Activated naive CD4-positive, alpha-beta T cell treated with anti-CD3 and anti-CD28 coated beads for 36 hours (primary cell): ENCODE measurements at regions not wholly inside any gene's neighbourhood (a gene's known extent, or its start where the extent isn't known, plus 50 kb on each side); places are given as distances from the start of the nearest gene placed in this dataset.

ENCODE experiments used
- CTCF ChIA-PET: fragments of 350-600 bp; sonication (Branson Sonifier 250); formaldehyde crosslinking; loops from one replicate; lab custom pipeline; 2021; ENCODE audit warnings: antibody characterized with exemption; lab: Charles Lee
- DNase-seq: peaks from one replicate; pipeline ENCODE4 v3.0.0-alpha.2; 2020
- H3K27ac Mint-ChIP-seq: one replicate; pipeline ENCODE4 v1.8.0; 2021; ENCODE audit warnings: mild to moderate bottlenecking, mixed read lengths
- H3K27me3 Mint-ChIP-seq: one replicate; pipeline ENCODE4 v1.8.0; 2021; ENCODE audit warnings: low read depth, mixed read lengths
- H3K36me3 Mint-ChIP-seq: one replicate; pipeline ENCODE4 v1.8.0; 2021; ENCODE audit warnings: low read depth, mixed read lengths
- H3K4me1 Mint-ChIP-seq: one replicate; pipeline ENCODE4 v1.8.0; 2021; ENCODE audit warnings: low read depth, mixed read lengths
- H3K4me3 Mint-ChIP-seq: one replicate; pipeline ENCODE4 v1.8.0; 2021; ENCODE audit warnings: mild to moderate bottlenecking, moderate library complexity, mixed read lengths
- H3K9me3 Mint-ChIP-seq: one replicate; pipeline ENCODE4 v1.8.0; 2021; ENCODE audit warnings: mixed read lengths
- intact Hi-C: fragments of 100-400 bp; cut with micrococcal nuclease; formaldehyde crosslinking; loops from one replicate; pipeline ENCODE4 v1.15.1; 2023

DNA sequence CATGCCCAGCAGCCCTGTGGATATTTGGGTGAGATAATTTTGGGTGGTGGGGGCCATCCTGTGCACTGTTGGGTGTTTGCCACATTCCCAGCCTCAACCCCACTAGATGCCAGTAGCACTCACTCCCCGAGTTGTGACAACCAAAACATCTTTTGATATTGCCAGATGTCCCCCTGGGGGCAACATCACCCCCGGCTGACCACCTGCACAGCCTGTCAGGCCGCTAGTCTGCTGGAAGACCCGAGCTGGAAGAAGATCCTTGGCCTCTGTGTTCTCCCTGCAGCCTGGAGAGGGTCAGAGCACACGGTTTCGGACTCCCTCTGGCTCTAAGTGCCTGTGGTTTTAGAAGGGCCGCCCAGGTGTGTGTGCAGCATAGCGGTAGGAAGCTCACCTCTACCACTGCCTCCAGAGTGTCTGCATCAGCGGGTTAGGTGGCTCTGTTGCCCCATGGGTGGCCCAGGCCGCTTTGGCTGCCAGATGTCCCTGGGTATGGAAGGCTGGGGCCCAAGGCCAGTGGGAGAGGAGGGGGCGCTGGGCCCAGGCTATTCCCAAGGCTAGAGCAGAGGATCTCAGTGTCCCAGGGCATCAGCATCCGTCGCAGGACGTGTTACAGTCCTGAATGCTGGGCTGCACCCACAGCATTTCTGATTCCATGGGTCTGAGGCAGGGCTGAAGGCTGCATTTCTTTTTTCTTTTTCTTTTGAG lies 195.8 kb upstream of the GSE1 start:
- no peaks in the 10 kb centered on the region for H3K36me3 Mint-ChIP-seq
- H3K27me3 Mint-ChIP-seq = no peaks in the 10 kb centered on the region
- peaks cover 6% of the 10 kb centered on the region for H3K4me1 Mint-ChIP-seq
- CTCF ChIA-PET = interaction anchor here (0.5 to 0.9 kb wide), 2 partner anchors 193 to 306 kb away, joined by 3 to 4 read pairs; no protein-coding TSS in a partner anchor
- peaks cover 10% of the 10 kb centered on the region for H3K9me3 Mint-ChIP-seq
- H3K4me3 Mint-ChIP-seq = no peak overlapping the region
- DNase-seq = peak; percentile 3
- H3K27ac Mint-ChIP-seq = no peak overlapping the region
- intact Hi-C loops = no loop called here

DNA sequence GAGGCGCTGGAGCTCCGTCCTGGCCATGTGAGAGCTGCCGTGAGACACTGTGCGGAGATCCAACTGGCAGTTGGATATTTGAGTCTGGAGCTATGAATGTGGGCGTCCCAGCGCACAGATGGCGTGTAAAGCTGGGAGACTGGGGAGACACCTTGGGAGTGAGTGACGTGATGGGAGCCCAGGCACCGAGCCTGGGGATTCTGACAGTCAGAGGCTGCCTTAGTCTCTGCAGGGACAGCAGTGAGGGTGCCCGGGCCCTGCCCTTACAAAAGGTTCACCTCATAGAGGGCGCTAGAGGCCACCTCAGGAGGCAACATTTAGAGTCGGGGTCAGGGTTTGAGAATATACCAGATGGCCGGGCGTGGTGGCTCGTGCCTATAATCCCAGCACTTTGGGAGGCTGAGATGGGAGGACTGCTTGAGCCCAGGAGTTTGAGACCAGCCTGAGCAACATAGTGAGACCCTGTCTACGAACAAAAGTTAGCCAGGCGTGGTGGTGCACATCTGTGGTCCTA lies 194.1 kb upstream of the GSE1 start:
- no peak overlapping the region for H3K27ac Mint-ChIP-seq

DNA sequence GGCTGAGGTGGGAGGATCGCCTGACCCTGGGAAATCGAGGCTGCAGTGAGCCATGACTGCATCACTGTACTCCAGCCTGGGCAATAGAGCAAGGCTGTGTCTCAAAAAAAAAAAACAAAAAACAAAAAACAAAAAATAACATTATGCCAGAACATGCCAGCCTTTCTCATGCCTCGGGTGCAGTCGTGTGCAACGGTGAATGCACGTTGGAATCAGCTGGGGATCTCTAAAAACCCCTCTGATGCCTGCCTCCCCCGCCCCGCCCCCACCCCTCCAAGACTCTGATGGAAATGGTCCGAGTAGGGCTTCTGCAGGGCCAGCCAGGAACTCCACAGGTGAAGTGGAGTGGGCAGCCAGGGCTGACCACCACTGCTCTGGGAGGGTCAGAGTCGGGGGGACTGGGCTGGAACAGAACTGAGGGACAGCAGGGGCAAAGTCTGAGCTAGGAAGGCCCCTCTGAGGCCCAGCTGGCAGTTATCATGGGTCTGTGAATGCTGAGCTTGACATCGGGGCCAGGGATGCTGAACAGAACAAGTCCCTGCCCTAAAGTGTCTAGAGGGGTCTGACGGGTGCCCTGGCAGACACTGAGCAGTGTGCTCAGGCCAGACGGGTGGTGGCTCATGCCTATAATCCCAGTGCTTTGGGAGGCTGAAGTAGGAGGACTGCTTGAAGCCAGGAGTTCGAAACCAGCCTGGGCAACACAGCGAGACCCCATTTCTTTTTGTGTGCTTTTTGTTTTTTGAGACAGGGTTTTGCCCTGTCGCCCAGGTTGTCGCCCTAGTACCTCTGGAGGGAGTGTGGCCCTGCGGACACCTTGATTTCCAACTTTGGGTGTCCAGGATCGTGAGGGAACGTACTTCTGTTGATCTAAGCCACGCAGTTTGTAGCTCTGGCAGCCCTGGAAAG lies 193.4 kb upstream of the GSE1 start:
- no peak overlapping the region for H3K4me3 Mint-ChIP-seq
- no peaks in the 10 kb centered on the region for H3K36me3 Mint-ChIP-seq
- H3K27ac Mint-ChIP-seq = no peak overlapping the region
- peak; percentile 3 for DNase-seq
- no peaks in the 10 kb centered on the region for H3K9me3 Mint-ChIP-seq
- peaks cover 6% of the 10 kb centered on the region for H3K4me1 Mint-ChIP-seq
- CTCF ChIA-PET = interaction anchor here (0.6 to 5.0 kb wide), 18 partner anchors 8 to 305 kb away, joined by 3 to 55 read pairs (median 3); no protein-coding TSS in a partner anchor
- intact Hi-C loops = loop anchor here (1.0 to 2.0 kb wide), 4 partner anchors 117 to 299 kb away; no protein-coding TSS in a partner anchor
- H3K27me3 Mint-ChIP-seq = no peaks in the 10 kb centered on the region

More for the DNA sequence above, 194.1 kb upstream of the GSE1 start:
- Mint-ChIP-seq H3K36me3 (no peaks in the 10 kb centered on the region), H3K4me3 (no peak overlapping the region), H3K4me1 (peaks cover 6% of the 10 kb centered on the region), H3K27me3 (no peaks in the 10 kb centered on the region), H3K9me3 (peaks cover 3% of the 10 kb centered on the region)
- peak; percentile 5 for DNase-seq
- intact Hi-C loops = no loop called here
- CTCF ChIA-PET = interaction anchor here (0.7 to 5.0 kb wide), 10 partner anchors 9 to 296 kb away, joined by 3 to 55 read pairs (median 3); no protein-coding TSS in a partner anchor

DNA sequence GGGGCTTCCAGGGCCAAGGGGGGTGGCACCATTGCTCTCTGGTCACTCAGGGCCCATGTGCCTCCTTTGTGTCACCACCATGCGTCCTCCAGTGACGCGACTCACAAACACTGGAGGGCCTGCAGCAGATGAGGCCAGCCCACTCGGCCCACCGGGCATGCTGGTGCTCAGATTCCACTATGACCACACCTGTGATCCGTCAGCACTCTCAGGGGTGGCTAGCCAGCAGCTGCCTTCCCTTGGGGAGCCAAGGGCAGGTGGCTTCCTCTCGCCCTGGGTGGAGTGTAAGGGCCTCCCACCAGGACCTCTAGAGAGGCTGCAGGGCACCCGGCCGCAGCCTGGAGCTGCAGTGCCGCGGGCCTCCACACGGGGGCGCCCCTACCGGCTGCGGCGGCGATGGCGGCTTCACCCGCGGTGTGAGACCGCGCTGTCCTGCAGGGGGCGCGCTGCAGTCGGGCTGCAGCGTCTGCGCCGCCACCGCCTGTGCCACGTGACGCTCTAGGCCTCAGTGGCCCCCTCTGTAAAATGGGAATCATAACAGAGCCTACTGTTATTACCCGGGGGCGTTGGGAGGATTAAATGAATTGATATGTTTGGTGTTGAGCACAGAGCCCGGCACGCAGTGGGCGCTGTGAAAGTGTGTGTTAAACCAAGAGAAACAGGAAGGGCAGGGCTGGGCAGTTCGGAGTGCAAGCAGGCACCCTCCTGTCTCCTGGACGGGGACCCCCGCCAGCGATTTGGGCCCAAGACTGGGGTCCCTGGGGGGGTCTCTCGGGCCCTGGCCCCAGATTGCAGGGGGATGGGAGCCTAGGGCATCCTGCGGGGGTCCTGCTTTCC lies 192.4 kb upstream of the GSE1 start:
- intact Hi-C loops = loop anchor here (1.0 to 2.0 kb wide), 4 partner anchors 118 to 298 kb away; no protein-coding TSS in a partner anchor
- H3K9me3 Mint-ChIP-seq = no peaks in the 10 kb centered on the region
- H3K27me3 Mint-ChIP-seq = no peaks in the 10 kb centered on the region
- H3K36me3 Mint-ChIP-seq = no peaks in the 10 kb centered on the region
- peaks cover 4% of the 10 kb centered on the region for H3K4me1 Mint-ChIP-seq
- CTCF ChIA-PET = interaction anchor here (0.6 to 5.0 kb wide), 15 partner anchors 15 to 306 kb away, joined by 3 to 55 read pairs (median 3); no protein-coding TSS in a partner anchor
- no peak overlapping the region for H3K4me3 Mint-ChIP-seq
- no peak overlapping the region for H3K27ac Mint-ChIP-seq
- peak; percentile 71 for DNase-seq

DNA sequence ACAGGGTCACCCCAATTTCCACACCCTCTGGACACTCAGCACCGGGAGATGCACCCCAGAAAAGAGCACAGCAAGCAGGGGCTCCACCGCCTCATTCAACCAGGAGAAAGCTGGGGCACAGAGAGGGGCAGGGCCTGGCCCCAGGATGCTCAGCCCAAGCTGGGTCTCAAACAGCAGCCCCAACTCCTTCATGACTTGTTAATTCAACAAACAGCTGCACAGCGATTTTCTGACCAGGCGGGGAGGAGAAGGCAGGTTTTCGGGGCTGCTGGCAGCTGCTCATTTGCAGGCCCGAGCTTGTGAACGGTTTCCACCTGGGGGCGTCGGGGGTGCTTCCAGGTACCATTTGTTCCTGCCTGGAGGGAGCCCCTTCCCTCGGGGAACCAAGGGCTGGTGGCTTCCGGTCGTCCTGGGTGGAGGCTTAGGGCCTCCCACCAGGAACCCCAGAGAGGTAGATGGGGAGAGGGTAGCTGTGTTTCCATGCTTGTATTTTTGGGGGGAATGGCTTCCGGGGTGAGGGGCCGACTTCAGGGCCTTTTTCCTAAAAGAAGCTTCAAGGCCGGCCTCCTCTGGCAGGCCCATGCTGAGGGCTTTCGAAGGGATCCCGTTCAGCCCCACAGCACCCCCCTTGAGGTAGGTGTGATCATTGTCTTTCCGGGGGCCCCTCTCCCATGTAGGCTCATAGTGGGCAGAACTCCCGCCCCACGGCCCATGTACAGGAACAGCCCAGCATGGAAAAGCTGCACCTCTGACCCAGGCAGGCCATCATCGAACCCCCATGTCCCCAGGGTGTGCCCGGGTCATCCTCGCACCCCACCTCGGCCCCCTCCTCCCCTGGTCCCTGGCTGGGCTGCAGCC lies 191.6 kb upstream of the GSE1 start:
- H3K4me1 Mint-ChIP-seq = no peaks in the 10 kb centered on the region
- H3K36me3 Mint-ChIP-seq = no peaks in the 10 kb centered on the region
- no peak overlapping the region for H3K4me3 Mint-ChIP-seq
- no peaks in the 10 kb centered on the region for H3K27me3 Mint-ChIP-seq
- intact Hi-C loops = loop anchor here (2.0 kb wide), 3 partner anchors 119 to 297 kb away; no protein-coding TSS in a partner anchor
- DNase-seq = peak; percentile 4
- H3K9me3 Mint-ChIP-seq = no peaks in the 10 kb centered on the region
- CTCF ChIA-PET = interaction anchor here (0.7 to 5.0 kb wide), 10 partner anchors 15 to 321 kb away, joined by 3 to 55 read pairs (median 4); no protein-coding TSS in a partner anchor
- H3K27ac Mint-ChIP-seq = no peak overlapping the region

DNA sequence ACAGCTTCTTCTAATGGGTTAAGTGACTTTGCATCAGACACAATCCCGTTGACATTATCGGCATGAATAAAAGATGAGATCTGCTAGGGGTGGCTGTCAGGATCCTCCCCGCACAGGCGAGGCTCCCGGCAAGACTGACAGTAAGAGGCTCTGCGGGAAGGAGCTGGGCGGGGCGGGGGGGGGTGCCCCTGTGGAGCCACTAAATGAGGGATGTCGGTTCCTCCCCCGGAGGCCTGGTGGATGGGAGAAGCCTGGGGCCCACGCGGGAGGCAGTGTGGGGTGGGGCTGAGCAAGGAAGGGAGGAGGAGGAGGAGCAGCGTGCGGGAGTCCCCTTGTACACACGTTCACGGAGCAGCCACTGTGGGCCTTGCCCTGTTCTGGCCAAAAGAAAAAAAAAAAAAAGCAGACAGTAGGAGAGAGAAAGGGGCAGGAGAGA lies 190.9 kb upstream of the GSE1 start:
- CTCF ChIA-PET = interaction anchor here (0.7 to 5.0 kb wide), 4 partner anchors 74 to 320 kb away, joined by 3 to 55 read pairs (median 14); no protein-coding TSS in a partner anchor
- Mint-ChIP-seq H3K27me3 (no peaks in the 10 kb centered on the region), H3K4me1 (no peaks in the 10 kb centered on the region), H3K9me3 (no peaks in the 10 kb centered on the region), H3K4me3 (no peak overlapping the region), H3K36me3 (no peaks in the 10 kb centered on the region), H3K27ac (no peak overlapping the region)
- intact Hi-C loops = no loop called here
- peak; percentile 3 for DNase-seq

DNA sequence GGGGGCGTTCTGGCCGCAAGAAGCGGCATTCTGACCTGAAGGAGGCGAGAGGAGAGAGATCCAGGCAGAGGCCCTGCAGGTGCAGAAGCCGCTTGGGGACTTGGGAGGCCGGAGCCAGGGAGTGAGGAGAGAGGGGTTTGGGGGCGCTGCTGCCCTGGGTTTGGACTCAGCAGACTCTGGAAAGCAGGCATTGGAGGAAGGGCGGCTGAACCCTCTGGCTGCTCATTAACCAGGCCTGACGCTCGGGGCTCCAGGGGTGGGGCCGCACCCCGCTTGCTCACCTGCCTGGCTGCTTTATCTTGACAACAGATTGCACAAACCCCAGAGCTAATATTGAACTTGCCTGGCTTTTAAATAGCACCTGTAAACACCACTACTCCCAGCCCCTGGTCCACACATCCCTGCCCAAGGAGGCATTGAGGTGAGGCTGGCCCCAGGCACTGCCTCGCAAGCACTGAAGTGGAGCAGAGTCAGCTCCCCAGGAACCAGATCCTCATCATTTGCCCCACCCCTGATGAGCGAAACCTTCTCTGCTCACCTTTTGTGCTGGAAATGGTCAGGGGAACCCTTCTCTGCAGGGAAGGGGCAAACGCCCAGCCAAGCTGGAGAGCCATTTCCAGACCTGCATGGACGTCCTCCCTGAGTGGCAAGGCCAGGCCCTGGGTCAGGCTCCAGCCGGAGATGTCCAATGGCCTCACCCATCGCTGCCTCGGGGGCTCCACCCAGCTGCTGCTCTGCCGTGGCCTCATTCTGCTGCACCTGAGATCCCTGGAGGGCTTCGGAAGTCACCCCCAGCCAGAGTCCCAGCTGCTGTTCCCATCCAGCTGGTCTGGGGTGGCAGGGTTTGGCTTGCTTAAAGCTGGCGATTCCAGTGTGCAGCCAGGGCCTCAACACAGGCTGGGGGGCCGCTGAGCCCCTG lies 190.2 kb upstream of the GSE1 start:
- no peaks in the 10 kb centered on the region for H3K36me3 Mint-ChIP-seq
- no peaks in the 10 kb centered on the region for H3K4me1 Mint-ChIP-seq
- CTCF ChIA-PET = interaction anchor here (0.5 to 5.0 kb wide), 4 partner anchors 73 to 293 kb away, joined by 3 to 55 read pairs (median 14); no protein-coding TSS in a partner anchor
- no peaks in the 10 kb centered on the region for H3K27me3 Mint-ChIP-seq
- H3K4me3 Mint-ChIP-seq = no peak overlapping the region
- DNase-seq = peak; percentile 3
- no peak overlapping the region for H3K27ac Mint-ChIP-seq
- H3K9me3 Mint-ChIP-seq = no peaks in the 10 kb centered on the region
- intact Hi-C loops = no loop called here

DNA sequence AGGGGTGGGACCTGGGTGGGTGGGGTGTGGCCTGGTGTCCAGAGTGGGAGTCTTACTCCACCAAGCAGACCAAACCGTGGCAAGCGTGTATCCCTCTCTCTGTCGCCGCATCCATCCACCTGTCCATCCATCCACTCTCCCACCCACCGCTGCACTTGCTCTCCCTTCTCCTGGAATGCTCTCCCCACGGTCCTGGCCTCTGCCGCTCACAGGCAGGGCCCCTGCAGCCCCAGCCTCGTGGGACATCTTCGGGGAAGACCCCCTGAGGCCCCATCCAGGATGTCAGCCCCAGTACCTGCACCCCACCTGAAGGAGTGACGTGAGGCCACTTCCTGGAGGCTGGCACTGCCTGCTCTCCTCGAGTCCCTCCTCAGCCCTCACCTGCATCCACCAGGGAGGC lies 189.5 kb upstream of the GSE1 start:
- H3K4me3 Mint-ChIP-seq = no peak overlapping the region
- intact Hi-C loops = no loop called here
- H3K36me3 Mint-ChIP-seq = no peaks in the 10 kb centered on the region
- H3K9me3 Mint-ChIP-seq = no peaks in the 10 kb centered on the region
- no peaks in the 10 kb centered on the region for H3K27me3 Mint-ChIP-seq
- peak; percentile 1 for DNase-seq
- H3K27ac Mint-ChIP-seq = no peak overlapping the region
- CTCF ChIA-PET = interaction anchor here (0.8 to 2.5 kb wide), 2 partner anchors 187 to 192 kb away, joined by 3 to 12 read pairs; no protein-coding TSS in a partner anchor
- no peaks in the 10 kb centered on the region for H3K4me1 Mint-ChIP-seq

DNA sequence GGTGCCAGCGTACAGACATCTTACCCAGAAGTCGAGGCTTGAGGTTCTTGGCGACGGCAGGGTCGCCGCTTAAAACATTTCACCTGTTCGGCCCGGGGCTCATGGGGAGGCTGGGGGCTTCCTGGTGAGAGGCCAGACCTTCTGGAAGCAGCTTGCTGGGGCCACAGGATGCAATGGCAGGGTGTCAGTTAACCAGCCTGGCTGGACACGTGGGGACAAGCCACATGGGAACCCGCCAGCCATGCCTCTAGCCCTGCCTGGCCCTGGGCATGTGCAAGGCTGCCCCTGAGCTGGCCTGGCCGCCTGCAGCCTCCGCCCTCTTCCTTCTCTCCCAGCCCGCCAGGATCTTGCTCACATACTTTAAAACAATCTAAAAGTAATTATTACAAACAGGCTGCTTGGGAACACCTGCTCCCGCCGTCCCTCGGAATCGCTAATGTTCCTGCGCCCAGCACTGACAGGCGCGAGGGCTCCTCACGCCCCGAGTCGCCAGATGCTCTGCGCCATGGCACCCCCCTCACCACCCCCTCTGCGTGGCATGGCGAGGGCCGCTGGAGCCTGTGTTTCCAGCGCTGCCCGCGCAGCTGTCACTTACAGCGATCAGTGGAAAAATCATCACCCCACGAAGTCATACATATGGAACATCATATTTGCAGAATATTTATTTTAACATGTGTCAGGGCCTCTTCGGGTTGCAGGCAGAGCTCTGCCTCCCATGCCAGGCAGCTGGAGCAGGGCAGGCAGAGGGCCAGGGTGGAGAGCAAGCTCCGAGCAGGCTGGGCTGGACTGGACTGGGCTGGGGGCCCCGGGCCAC lies 188.7 kb upstream of the GSE1 start:
- Mint-ChIP-seq H3K4me1 (no peaks in the 10 kb centered on the region), H3K27ac (no peak overlapping the region), H3K9me3 (no peaks in the 10 kb centered on the region), H3K36me3 (no peaks in the 10 kb centered on the region), H3K27me3 (no peaks in the 10 kb centered on the region), H3K4me3 (no peak overlapping the region)
- DNase-seq = peak; percentile 0
- CTCF ChIA-PET = interaction anchor here (0.6 to 2.5 kb wide), 4 partner anchors 94 to 1932 kb away, joined by 3 to 12 read pairs (median 3); no protein-coding TSS in a partner anchor
- intact Hi-C loops = no loop called here
